CD14-positive monocyte (primary cell): ENCODE measurements at regions not wholly inside any gene's neighbourhood (a gene's known extent, or its start where the extent isn't known, plus 50 kb on each side); places are given as distances from the start of the nearest gene placed in this dataset.

Experiments
- DNase-seq, 3 donors: peaks; one replicate each; pipeline ENCODE4 v3.0.0-alpha.2; 2011 to 2022
- H2AFZ ChIP-seq: 2 replicates; pipeline ENCODE4 v1.6.0; 2012; ENCODE audit warnings: mild to moderate bottlenecking, low read depth, low read length, inconsistent platforms; ENCODE audit not compliant: insufficient read depth, poor library complexity, severe bottlenecking
- H3K27ac ChIP-seq, 2 donors: 1 replicate in 1 of 2; 2 replicates in 1 of 2; pipeline ENCODE4 v1.5.1; 2012 to 2013; ENCODE audit warnings: low read length in 2 of 2, control low read depth in 1 of 2, inconsistent platforms in 1 of 2, low read depth in 1 of 2, mild to moderate bottlenecking in 1 of 2
- H3K27me3 ChIP-seq, 2 donors: one replicate each; pipeline versions ENCODE4 v1.6.0 to v1.6.1; 2011 to 2013; ENCODE audit warnings: low read length in 2 of 2; ENCODE audit not compliant: control insufficient read depth in 2 of 2, insufficient read depth in 2 of 2
- H3K36me3 ChIP-seq, 2 donors: replicated peaks in 1 of 2; 1 replicate in 1 of 2; 2 replicates in 1 of 2; pipeline versions ENCODE4 v1.5.1 to v1.6.1; 2012 to 2013; ENCODE audit warnings: low read length in 2 of 2, control low read depth in 1 of 2, inconsistent platforms in 1 of 2, mild to moderate bottlenecking in 1 of 2; ENCODE audit not compliant: insufficient read depth in 2 of 2, control insufficient read depth in 1 of 2
- H3K4me1 ChIP-seq, 2 donors: 1 replicate in 1 of 2; 2 replicates in 1 of 2; pipeline versions ENCODE4 v1.5.1 to v1.6.1; 2012 to 2013; ENCODE audit warnings: low read length in 2 of 2, control low read depth in 1 of 2, inconsistent platforms in 1 of 2, mild to moderate bottlenecking in 1 of 2, moderate library complexity in 1 of 2; ENCODE audit not compliant: insufficient read depth in 2 of 2, control insufficient read depth in 1 of 2
- H3K4me2 ChIP-seq: replicated peaks from 2 replicates; pipeline ENCODE3; 2012; ENCODE audit warnings: low read length, moderate library complexity, mild to moderate bottlenecking; ENCODE audit not compliant: poor library complexity, severe bottlenecking; ENCODE audit errors: extremely low read depth
- H3K4me3 ChIP-seq, 3 experiments: fragments of 200-600 bp in 1 of 3; sonication (generic) in 1 of 3; replicated peaks in 1 of 3; 1 replicate in 2 of 3; 2 replicates in 1 of 3; pipeline ENCODE4 v1.5.1; 2011 to 2013; ENCODE audit warnings: low read length in 3 of 3, mild to moderate bottlenecking in 3 of 3, control low read depth in 2 of 3, low read depth in 2 of 3, inconsistent platforms in 1 of 3, moderate library complexity in 1 of 3
- H3K79me2 ChIP-seq: 2 replicates; pipeline ENCODE4 v1.6.0; 2012; ENCODE audit warnings: mild to moderate bottlenecking, control low read depth, inconsistent platforms, low read length, moderate library complexity; ENCODE audit not compliant: insufficient read depth
- H3K9ac ChIP-seq: 2 replicates; pipeline ENCODE4 v1.6.0; 2017; ENCODE audit warnings: low read length, mild to moderate bottlenecking; ENCODE audit not compliant: insufficient read depth, poor library complexity, severe bottlenecking
- H3K9me3 ChIP-seq, 2 donors: replicated peaks in 1 of 2; 1 replicate in 1 of 2; 2 replicates in 1 of 2; pipeline versions ENCODE4 v1.5.1 to v1.6.1; 2012 to 2013; ENCODE audit warnings: low read length in 2 of 2, control low read depth in 1 of 2; ENCODE audit not compliant: control insufficient read depth in 1 of 2, insufficient read depth in 1 of 2
- H4K20me1 ChIP-seq: 2 replicates; pipeline ENCODE4 v1.6.0; 2012; ENCODE audit warnings: mild to moderate bottlenecking, low read length, control low read depth, moderate library complexity; ENCODE audit not compliant: insufficient read depth
- H3K27ac Mint-ChIP-seq, 7 donors: one replicate each; pipeline ENCODE4 v1.8.0; 2020; ENCODE audit warnings: mild to moderate bottlenecking in 7 of 7, mixed read lengths in 7 of 7, moderate library complexity in 6 of 7, inconsistent platforms in 2 of 7
- H3K27me3 Mint-ChIP-seq, 3 donors: one replicate each; pipeline ENCODE4 v1.8.0; 2021 to 2022; ENCODE audit warnings: low read depth in 3 of 3, mild to moderate bottlenecking in 3 of 3, mixed read lengths in 3 of 3, moderate library complexity in 3 of 3, inconsistent platforms in 1 of 3
- H3K36me3 Mint-ChIP-seq, 2 donors: one replicate each; pipeline ENCODE4 v1.8.0; 2020; ENCODE audit warnings: mixed read lengths in 2 of 2, inconsistent platforms in 1 of 2, mild to moderate bottlenecking in 1 of 2
- H3K4me1 Mint-ChIP-seq: one replicate; pipeline ENCODE4 v1.8.0; 2020; ENCODE audit warnings: mild to moderate bottlenecking, mixed read lengths
- H3K4me3 Mint-ChIP-seq, 2 donors: one replicate each; pipeline ENCODE4 v1.8.0; 2020; ENCODE audit warnings: mild to moderate bottlenecking in 2 of 2, mixed read lengths in 2 of 2, moderate library complexity in 1 of 2
- H3K9me3 Mint-ChIP-seq, 7 donors: one replicate each; pipeline ENCODE4 v1.8.0; 2020 to 2022; ENCODE audit warnings: mixed read lengths in 7 of 7, mild to moderate bottlenecking in 6 of 7, moderate library complexity in 6 of 7, inconsistent platforms in 2 of 7
- WGBS: methylation state at CpG from one replicate; pipeline ENCODE4 v1.1.5; 2013; ENCODE audit warnings: missing lambda C conversion rate; ENCODE audit not compliant: insufficient coverage; 5-methylcytosine and 5-hydroxymethylcytosine counted together
- intact Hi-C, 2 donors: fragments of 100-400 bp; cut with micrococcal nuclease; formaldehyde crosslinking; loops; one replicate each; pipeline versions ENCODE4 v1.15.0 to v1.15.1; 2023
- TF ChIP-seq, protein P1 (sequence below): fragments of 200-600 bp; IDR thresholded peaks from one replicate; pipeline ENCODE4 v1.8.0; 2022; ENCODE audit warnings: antibody characterized with exemption, mild to moderate bottlenecking

DNA sequence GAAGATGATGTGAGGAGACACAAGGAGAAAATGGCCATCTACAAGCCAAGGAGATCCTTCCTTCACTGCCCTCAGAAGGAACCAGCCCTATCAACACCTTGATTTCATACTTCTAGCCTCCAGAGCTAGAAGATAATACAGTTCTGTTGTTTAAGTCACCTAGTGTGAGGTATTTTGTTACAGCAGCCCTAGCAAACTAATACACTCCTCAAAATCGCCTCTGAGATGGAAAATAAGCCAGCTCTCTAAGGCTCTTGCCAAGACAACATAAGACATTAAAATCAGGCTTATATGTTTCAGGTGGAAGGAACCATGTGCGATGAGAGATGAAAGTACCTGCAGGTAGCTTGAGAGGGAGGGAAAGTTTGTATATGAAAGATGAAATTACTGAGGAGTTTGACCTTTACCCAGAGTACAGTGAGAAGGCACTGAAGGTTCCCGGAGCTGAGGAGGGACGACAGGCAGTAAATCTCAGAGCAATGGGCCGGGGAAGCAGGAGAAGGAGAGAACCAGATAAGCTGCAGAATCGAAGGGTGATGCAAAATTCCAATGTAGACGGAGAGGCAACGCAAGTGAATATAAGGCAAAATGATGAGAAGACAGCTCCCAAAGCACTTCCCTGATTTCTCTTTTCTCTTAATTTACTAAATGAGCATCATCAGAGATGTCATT lies 84.7 kb downstream of the HHIPL2 start:
- Histone ChIP-seq H3K9me3 (peaks cover 0 to 3% of the 10 kb centered on the region in 2 donors), H3K27me3 (no peaks in the 10 kb centered on the region), H3K4me2 (no peak overlapping the region), H3K79me2 (no peaks in the 10 kb centered on the region), H4K20me1 (no peaks in the 10 kb centered on the region), H3K9ac (no peak overlapping the region), H3K27ac (no peak overlapping the region), H2AFZ (no peak overlapping the region), H3K36me3 (no peaks in the 10 kb centered on the region), H3K4me3 (no peak overlapping the region), H3K4me1 (peaks cover 9 to 15% of the 10 kb centered on the region in 2 donors)
- H3K27ac Mint-ChIP-seq = no peak overlapping the region
- H3K36me3 Mint-ChIP-seq = no peaks in the 10 kb centered on the region
- intact Hi-C loops = loop anchor here in 1 of 2 donors (10.0 kb wide), 3 partner anchors 252 to 662 kb away; partner anchors contain the start of genes AIDA and BROX
- H3K9me3 Mint-ChIP-seq = peaks cover 4 to 13% (median 8%) of the 10 kb centered on the region in 7 donors
- TF ChIP-seq, protein P1, sequence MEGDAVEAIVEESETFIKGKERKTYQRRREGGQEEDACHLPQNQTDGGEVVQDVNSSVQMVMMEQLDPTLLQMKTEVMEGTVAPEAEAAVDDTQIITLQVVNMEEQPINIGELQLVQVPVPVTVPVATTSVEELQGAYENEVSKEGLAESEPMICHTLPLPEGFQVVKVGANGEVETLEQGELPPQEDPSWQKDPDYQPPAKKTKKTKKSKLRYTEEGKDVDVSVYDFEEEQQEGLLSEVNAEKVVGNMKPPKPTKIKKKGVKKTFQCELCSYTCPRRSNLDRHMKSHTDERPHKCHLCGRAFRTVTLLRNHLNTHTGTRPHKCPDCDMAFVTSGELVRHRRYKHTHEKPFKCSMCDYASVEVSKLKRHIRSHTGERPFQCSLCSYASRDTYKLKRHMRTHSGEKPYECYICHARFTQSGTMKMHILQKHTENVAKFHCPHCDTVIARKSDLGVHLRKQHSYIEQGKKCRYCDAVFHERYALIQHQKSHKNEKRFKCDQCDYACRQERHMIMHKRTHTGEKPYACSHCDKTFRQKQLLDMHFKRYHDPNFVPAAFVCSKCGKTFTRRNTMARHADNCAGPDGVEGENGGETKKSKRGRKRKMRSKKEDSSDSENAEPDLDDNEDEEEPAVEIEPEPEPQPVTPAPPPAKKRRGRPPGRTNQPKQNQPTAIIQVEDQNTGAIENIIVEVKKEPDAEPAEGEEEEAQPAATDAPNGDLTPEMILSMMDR = no peak
- H3K4me3 Mint-ChIP-seq = no peak overlapping the region
- peaks cover 0 to 12% (median 1%) of the 10 kb centered on the region in 3 donors for H3K27me3 Mint-ChIP-seq
- DNase-seq = no peak
- H3K4me1 Mint-ChIP-seq = peaks cover 14% of the 10 kb centered on the region
- WGBS = 98% methylated on average over 7 of the region's 8 CpGs

DNA sequence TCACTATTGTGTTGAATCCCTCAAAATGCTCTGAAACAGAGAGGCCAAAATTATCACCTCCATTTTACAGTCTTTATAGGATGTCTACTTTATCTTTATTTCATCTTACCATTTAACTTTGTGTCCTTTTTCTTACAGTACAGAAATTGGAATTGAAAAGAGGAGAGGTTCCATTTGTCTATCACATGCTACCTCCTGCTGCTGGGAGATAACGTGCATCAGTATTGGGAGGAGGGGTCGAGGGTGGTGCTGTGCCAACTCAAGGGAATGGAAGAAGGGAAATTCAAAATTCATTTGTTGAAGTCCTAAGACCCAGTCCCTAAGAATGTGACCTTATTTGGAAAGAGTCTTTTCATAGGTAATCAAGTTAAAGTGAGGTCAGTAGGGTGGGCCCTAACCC lies 85.3 kb downstream of the HHIPL2 start:
- H3K4me1 ChIP-seq = peaks cover 9 to 15% of the 10 kb centered on the region in 2 donors
- WGBS = no CpG with 5 or more reads among the region's 2 CpGs
- DNase-seq = no peak
- Mint-ChIP-seq H3K4me1 (peaks cover 14% of the 10 kb centered on the region), H3K27me3 (peaks cover 0 to 12% (median 1%) of the 10 kb centered on the region in 3 donors), H3K9me3 (peaks cover 7 to 19% (median 12%) of the 10 kb centered on the region in 7 donors), H3K36me3 (no peaks in the 10 kb centered on the region), H3K4me3 (no peak overlapping the region), H3K27ac (no peak overlapping the region)
- H3K27ac ChIP-seq = no peak overlapping the region
- H3K79me2 ChIP-seq = no peaks in the 10 kb centered on the region
- no peaks in the 10 kb centered on the region for H3K36me3 ChIP-seq
- H3K9ac ChIP-seq = no peak overlapping the region
- TF ChIP-seq, protein P1 = no peak
- intact Hi-C loops = loop anchor here in 1 of 2 donors (10.0 kb wide), 3 partner anchors 252 to 662 kb away; partner anchors contain the start of genes AIDA and BROX
- H3K27me3 ChIP-seq = no peaks in the 10 kb centered on the region
- no peak overlapping the region for H3K4me3 ChIP-seq
- H3K9me3 ChIP-seq = peaks cover 4 to 9% of the 10 kb centered on the region in 2 donors
- H4K20me1 ChIP-seq = no peaks in the 10 kb centered on the region
- no peak overlapping the region for H3K4me2 ChIP-seq
- no peak overlapping the region for H2AFZ ChIP-seq
